GM21825 (cell line): ENCODE measurements at regions not wholly inside any gene's neighbourhood (a gene's known extent, or its start where the extent isn't known, plus 50 kb on each side); places are given as distances from the start of the nearest gene placed in this dataset.

Source experiments
- ATAC-seq: cut with Tn5 transposase; IDR thresholded peaks from one replicate; pipeline ENCODE4 v1.9.1; 2021; ENCODE audit warnings: mild to moderate bottlenecking, moderate library complexity; ENCODE audit not compliant: unreplicated experiment

- no peak for ATAC-seq
These were observed 213.0 kb downstream of the GLI2 start for GRCh38 chr2:120948662-120949011.

GRCh38 chr2:120949027-120949956, 213.6 kb downstream of the GLI2 start:
- ATAC-seq = no peak

- ATAC-seq = no peak
These were observed 214.4 kb downstream of the GLI2 start for GRCh38 chr2:120949957-120950590.

- no peak for ATAC-seq
These were observed 216.0 kb downstream of the GLI2 start for GRCh38 chr2:120951693-120952092.

- no peak for ATAC-seq
These were observed 216.7 kb downstream of the GLI2 start for GRCh38 chr2:120952318-120952717.

GRCh38 chr2:120953066-120953756, 217.5 kb downstream of the GLI2 start:
- no peak for ATAC-seq

GRCh38 chr2:120953843-120954584, 218.3 kb downstream of the GLI2 start:
- ATAC-seq = no peak

GRCh38 chr2:120954939-120955338, 219.3 kb downstream of the GLI2 start:
- ATAC-seq = no peak

GRCh38 chr2:120955427-120955826, 219.8 kb downstream of the GLI2 start:
- ATAC-seq = no peak

GRCh38 chr2:120956486-120957156, 221.0 kb downstream of the GLI2 start:
- ATAC-seq = no peak

- no peak for ATAC-seq
These were observed 222.2 kb downstream of the GLI2 start for GRCh38 chr2:120957905-120958304.

GRCh38 chr2:120958623-120959366, 223.1 kb downstream of the GLI2 start:
- no peak for ATAC-seq

GRCh38 chr2:120959426-120959825, 223.8 kb downstream of the GLI2 start:
- ATAC-seq = no peak

GRCh38 chr2:120960770-120961366, 225.2 kb downstream of the GLI2 start:
- no peak for ATAC-seq

- ATAC-seq = no peak
These were observed 225.7 kb downstream of the GLI2 start for GRCh38 chr2:120961396-120961795.

- no peak for ATAC-seq
These were observed 228.5 kb downstream of the GLI2 start for GRCh38 chr2:120963997-120964705.

GRCh38 chr2:120964819-120965218, 229.2 kb downstream of the GLI2 start:
- no peak for ATAC-seq

- ATAC-seq = no peak
These were observed 231.0 kb downstream of the GLI2 start for GRCh38 chr2:120966510-120967254.
